ENCODE measurements at regions not wholly inside any gene's neighbourhood (a gene's known extent, or its start where the extent isn't known, plus 50 kb on each side); places are given as distances from the start of the nearest gene placed in this dataset.

DNA sequence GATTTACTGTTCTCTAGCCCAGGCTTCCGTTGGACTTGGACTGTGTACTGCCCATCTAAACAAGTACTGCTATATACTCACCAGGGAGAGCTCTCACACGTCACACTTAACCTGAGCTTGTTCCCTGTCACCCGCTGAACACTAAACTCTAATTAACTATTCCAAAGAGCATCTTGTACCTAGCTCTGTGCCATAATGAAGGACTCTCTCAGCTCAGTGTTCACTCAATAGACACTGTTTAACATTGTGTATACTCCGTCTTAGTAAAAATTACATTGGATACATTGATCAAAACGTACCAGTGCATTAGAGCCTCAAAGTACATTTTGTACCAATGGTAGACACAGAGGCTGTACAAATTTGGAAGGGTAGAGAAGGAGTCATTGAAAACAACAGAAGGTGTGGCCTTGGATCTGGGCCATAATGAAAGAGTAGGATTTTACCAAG lies 55.4 kb upstream of the EPHA7 start:
- no peak for TF ChIP-seq CREB1 (IDR thresholded peaks at IDR 0.05; ENCODE audit: low read depth)
- no peak for TF ChIP-seq EGR1 (IDR thresholded peaks at IDR 0.05)
- TF ChIP-seq NFIC (IDR thresholded peaks at IDR 0.05) = no peak
- TF ChIP-seq, protein P1, sequence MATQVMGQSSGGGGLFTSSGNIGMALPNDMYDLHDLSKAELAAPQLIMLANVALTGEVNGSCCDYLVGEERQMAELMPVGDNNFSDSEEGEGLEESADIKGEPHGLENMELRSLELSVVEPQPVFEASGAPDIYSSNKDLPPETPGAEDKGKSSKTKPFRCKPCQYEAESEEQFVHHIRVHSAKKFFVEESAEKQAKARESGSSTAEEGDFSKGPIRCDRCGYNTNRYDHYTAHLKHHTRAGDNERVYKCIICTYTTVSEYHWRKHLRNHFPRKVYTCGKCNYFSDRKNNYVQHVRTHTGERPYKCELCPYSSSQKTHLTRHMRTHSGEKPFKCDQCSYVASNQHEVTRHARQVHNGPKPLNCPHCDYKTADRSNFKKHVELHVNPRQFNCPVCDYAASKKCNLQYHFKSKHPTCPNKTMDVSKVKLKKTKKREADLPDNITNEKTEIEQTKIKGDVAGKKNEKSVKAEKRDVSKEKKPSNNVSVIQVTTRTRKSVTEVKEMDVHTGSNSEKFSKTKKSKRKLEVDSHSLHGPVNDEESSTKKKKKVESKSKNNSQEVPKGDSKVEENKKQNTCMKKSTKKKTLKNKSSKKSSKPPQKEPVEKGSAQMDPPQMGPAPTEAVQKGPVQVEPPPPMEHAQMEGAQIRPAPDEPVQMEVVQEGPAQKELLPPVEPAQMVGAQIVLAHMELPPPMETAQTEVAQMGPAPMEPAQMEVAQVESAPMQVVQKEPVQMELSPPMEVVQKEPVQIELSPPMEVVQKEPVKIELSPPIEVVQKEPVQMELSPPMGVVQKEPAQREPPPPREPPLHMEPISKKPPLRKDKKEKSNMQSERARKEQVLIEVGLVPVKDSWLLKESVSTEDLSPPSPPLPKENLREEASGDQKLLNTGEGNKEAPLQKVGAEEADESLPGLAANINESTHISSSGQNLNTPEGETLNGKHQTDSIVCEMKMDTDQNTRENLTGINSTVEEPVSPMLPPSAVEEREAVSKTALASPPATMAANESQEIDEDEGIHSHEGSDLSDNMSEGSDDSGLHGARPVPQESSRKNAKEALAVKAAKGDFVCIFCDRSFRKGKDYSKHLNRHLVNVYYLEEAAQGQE (IDR thresholded peaks at IDR 0.05; ENCODE audit: low read depth) = no peak
- TF ChIP-seq CEBPB (IDR thresholded peaks at IDR 0.05) = no peak
- no peak for TF ChIP-seq YY1 (IDR thresholded peaks at IDR 0.05; ENCODE audit: low read depth)
- TF ChIP-seq, protein P2, sequence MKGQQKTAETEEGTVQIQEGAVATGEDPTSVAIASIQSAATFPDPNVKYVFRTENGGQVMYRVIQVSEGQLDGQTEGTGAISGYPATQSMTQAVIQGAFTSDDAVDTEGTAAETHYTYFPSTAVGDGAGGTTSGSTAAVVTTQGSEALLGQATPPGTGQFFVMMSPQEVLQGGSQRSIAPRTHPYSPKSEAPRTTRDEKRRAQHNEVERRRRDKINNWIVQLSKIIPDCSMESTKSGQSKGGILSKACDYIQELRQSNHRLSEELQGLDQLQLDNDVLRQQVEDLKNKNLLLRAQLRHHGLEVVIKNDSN (IDR thresholded peaks at IDR 0.05) = no peak
- no peak for TF ChIP-seq EP300 (IDR thresholded peaks at IDR 0.05; ENCODE audit: borderline replicate concordance)
